HepG2 (cell line): ENCODE measurements at regions not wholly inside any gene's neighbourhood (a gene's known extent, or its start where the extent isn't known, plus 50 kb on each side); places are given as distances from the start of the nearest gene placed in this dataset.

Experiments
- ATAC-seq: fragments of 200-7000 bp; cut with Tn5 transposase; 3 replicates; pipeline ENCODE4 v1.9.1; 2020; ENCODE audit warnings: mild to moderate bottlenecking, moderate library complexity
- BruUV-seq: library from RNA; stranded (reverse); fragments of 400-500 nt; replicated peaks from 2 replicates; lab custom pipeline; 2021; lab: Mats Ljungman, UMichigan
- CTCF ChIA-PET: fragments of 300-600 bp; formaldehyde crosslinking; extraction: SDS; loops from one replicate; lab custom pipeline; 2021; ENCODE audit warnings: low total read pairs, inconsistent platforms, low intra/inter-chr PET ratio; lab: Yijun Ruan, JAX
- POLR2A ChIA-PET: fragments of 350-600 bp; sonication (Branson Sonifier 250); formaldehyde crosslinking; loops from one replicate; lab custom pipeline; 2020; ENCODE audit warnings: antibody characterized with exemption, inconsistent platforms; lab: Yijun Ruan, JAX
- DNase-seq: peaks from one replicate; pipeline ENCODE4 v3.0.0-alpha.2; 2015; ENCODE audit warnings: low spot score
- FAIRE-seq: peaks from 3 replicates; lab custom pipeline; 2011; peaks lifted over from hg19 to GRCh38; lab: Jason Lieb, UNC
- H2AFZ ChIP-seq: one replicate; pipeline ENCODE4 v1.6.1; 2011; ENCODE audit warnings: low read length, inconsistent platforms
- H3K27ac ChIP-seq: fragments of 300-600 bp; 3 replicates; pipeline ENCODE4 v1.8.0; 2011; ENCODE audit warnings: mixed run types, mild to moderate bottlenecking, mixed read lengths, low read length, inconsistent platforms; ENCODE audit not compliant: insufficient read depth; ENCODE audit errors: extremely low read length
- H3K27me3 ChIP-seq, 2 experiments: fragments of 200-600 bp in 1 of 2; 2 replicates in 1 of 2; 3 replicates in 1 of 2; pipeline versions ENCODE4 v1.6.0 to v1.8.0; 2011; ENCODE audit warnings: low read length in 2 of 2, mild to moderate bottlenecking in 2 of 2, moderate library complexity in 2 of 2, inconsistent platforms in 1 of 2; ENCODE audit not compliant: insufficient read depth in 2 of 2, control insufficient read depth in 1 of 2
- H3K36me3 ChIP-seq, 2 experiments: fragments of 200-600 bp in 1 of 2; replicated peaks in 1 of 2; 2 replicates in 1 of 2; 3 replicates in 1 of 2; pipeline versions ENCODE4 v1.5.1 to v1.8.0; 2011; ENCODE audit warnings: low read length in 2 of 2, inconsistent platforms in 1 of 2; ENCODE audit not compliant: insufficient read depth in 2 of 2, control insufficient read depth in 1 of 2
- H3K4me1 ChIP-seq: 2 replicates; pipeline ENCODE4 v1.5.1; 2012; ENCODE audit warnings: low read length, inconsistent platforms; ENCODE audit not compliant: insufficient read depth
- H3K4me2 ChIP-seq: 2 replicates; pipeline ENCODE4 v1.6.0; 2011; ENCODE audit warnings: low read depth, low read length, inconsistent platforms
- H3K4me3 ChIP-seq, 3 experiments: fragments of 200-600 bp in 1 of 3; sonication (generic), shearing (Covaris generic) in 1 of 3; replicated peaks in 1 of 3; 2 replicates each; pipeline ENCODE4 v1.5.1; 2011 to 2016; ENCODE audit warnings: low read length in 3 of 3, inconsistent platforms in 2 of 3, low read depth in 2 of 3, mild to moderate bottlenecking in 2 of 3, control low read depth in 1 of 3, mixed read lengths in 1 of 3; ENCODE audit not compliant: insufficient read depth in 1 of 3
- H3K79me2 ChIP-seq: one replicate; pipeline ENCODE4 v1.6.1; 2011; ENCODE audit warnings: low read length, inconsistent platforms; ENCODE audit not compliant: insufficient read depth
- H3K9ac ChIP-seq: 2 replicates; pipeline ENCODE4 v1.6.0; 2011; ENCODE audit warnings: mild to moderate bottlenecking, low read depth, low read length, inconsistent platforms; ENCODE audit not compliant: insufficient read depth
- H3K9me3 ChIP-seq: 2 replicates; pipeline ENCODE4 v1.5.1; 2012; ENCODE audit warnings: mild to moderate bottlenecking, low read length
- H4K20me1 ChIP-seq: 2 replicates; pipeline ENCODE4 v1.6.0; 2011; ENCODE audit warnings: inconsistent platforms, mild to moderate bottlenecking, low read length, moderate library complexity; ENCODE audit not compliant: insufficient read depth
- ARID2 ChIP-seq: sonication (generic); formaldehyde crosslinking; IDR thresholded peaks from 2 replicates; pipeline ENCODE4 v1.8.1; 2022; ENCODE audit warnings: mild to moderate bottlenecking, missing genetic modification reagents, borderline replicate concordance
- ATF1 ChIP-seq: IDR thresholded peaks from 2 replicates; pipeline ENCODE4 v1.6.1; 2016; ENCODE audit warnings: mild to moderate bottlenecking, control low read depth
- CENPBD1 ChIP-seq: sonication (generic); formaldehyde crosslinking; IDR thresholded peaks from 2 replicates; pipeline ENCODE4 v1.8.0; 2022; ENCODE audit warnings: missing genetic modification reagents, low read depth, mild to moderate bottlenecking, borderline replicate concordance
- EED ChIP-seq: sonication (generic); formaldehyde crosslinking; IDR thresholded peaks from 2 replicates; pipeline ENCODE4 v1.5.0; 2020; ENCODE audit warnings: mild to moderate bottlenecking, missing genetic modification reagents
- ELK4 ChIP-seq: sonication (generic); formaldehyde crosslinking; IDR thresholded peaks from 2 replicates; pipeline ENCODE4 v1.9.0; 2021; ENCODE audit warnings: missing genetic modification reagents, borderline replicate concordance
- JARID2 ChIP-seq: sonication (generic); formaldehyde crosslinking; IDR thresholded peaks from 2 replicates; pipeline ENCODE4 v1.8.1; 2023; ENCODE audit warnings: missing genetic modification reagents, inconsistent platforms; ENCODE audit not compliant: insufficient replicate concordance
- JUND ChIP-seq: sonication (generic); formaldehyde crosslinking; IDR thresholded peaks from 2 replicates; pipeline ENCODE4 v1.8.0; 2022; ENCODE audit warnings: mild to moderate bottlenecking, missing genetic modification reagents
- MYC ChIP-seq: sonication (generic); formaldehyde crosslinking; IDR thresholded peaks from 2 replicates; pipeline ENCODE4 v1.9.0; 2021; ENCODE audit warnings: missing genetic modification reagents, borderline replicate concordance
- MZF1 ChIP-seq: sonication (generic); formaldehyde crosslinking; IDR thresholded peaks from 2 replicates; pipeline ENCODE4 v1.8.1; 2023; ENCODE audit warnings: mild to moderate bottlenecking, missing genetic modification reagents, borderline replicate concordance
- RAD51 ChIP-seq: fragments of 450-650 bp; IDR thresholded peaks from 2 replicates; pipeline ENCODE4 v1.6.1; 2016; ENCODE audit warnings: borderline replicate concordance
- SMYD3 ChIP-seq: sonication (generic); formaldehyde crosslinking; IDR thresholded peaks from 2 replicates; pipeline ENCODE4 v1.8.1; 2023; ENCODE audit warnings: mild to moderate bottlenecking, missing genetic modification reagents
- TBX2 ChIP-seq: sonication (generic); formaldehyde crosslinking; IDR thresholded peaks from 2 replicates; pipeline ENCODE4 v1.5.0; 2020; ENCODE audit warnings: missing genetic modification reagents, mild to moderate bottlenecking, borderline replicate concordance
- TEF ChIP-seq: sonication (generic); formaldehyde crosslinking; IDR thresholded peaks from 2 replicates; pipeline ENCODE4 v1.5.0; 2020; ENCODE audit warnings: missing genetic modification reagents
- ZBTB46 ChIP-seq: sonication (generic); formaldehyde crosslinking; IDR thresholded peaks from 2 replicates; pipeline ENCODE4 v1.4.0; 2020; ENCODE audit warnings: mild to moderate bottlenecking, missing genetic modification reagents, borderline replicate concordance
- ZBTB7B ChIP-seq: sonication (generic); formaldehyde crosslinking; IDR thresholded peaks from 2 replicates; pipeline ENCODE4 v1.4.0; 2020; ENCODE audit warnings: missing genetic modification reagents
- ZFY ChIP-seq: sonication (generic); formaldehyde crosslinking; IDR thresholded peaks from 2 replicates; pipeline ENCODE4 v1.4.0; 2020; ENCODE audit warnings: missing genetic modification reagents
- ZKSCAN5 ChIP-seq: sonication (generic); formaldehyde crosslinking; IDR thresholded peaks from 2 replicates; pipeline ENCODE4 v1.5.1; 2020; ENCODE audit warnings: mild to moderate bottlenecking, missing genetic modification reagents
- WGBS: methylation state at CpG from one replicate; pipeline ENCODE4 v1.1.6; 2017; ENCODE audit warnings: low lambda C conversion rate; 5-methylcytosine and 5-hydroxymethylcytosine counted together
- in situ Hi-C: cut with HindIII; loops from 2 replicates; pipeline ENCODE4 v1.10.0; 2017; ENCODE audit warnings: low pct_unique_long_range_greater_than_20kb; ENCODE audit not compliant: extremely low pct_ligation_motif_present
- intact Hi-C: fragments of 100-400 bp; cut with micrococcal nuclease; formaldehyde crosslinking; loops from one replicate; pipeline ENCODE4 v1.10.0; 2022; ENCODE audit not compliant: unreplicated experiment

GRCh38 chr3:64837126-64837738 lies 149.4 kb upstream of the ADAMTS9 start:
- ChIA-PET CTCF (no interaction called here), POLR2A (no interaction called here)
- FAIRE-seq, result no peak
- no peaks in the 10 kb centered on the region for H3K79me2 ChIP-seq
- H3K4me3 ChIP-seq, result no peak overlapping the region
- BruUV-seq, result no TSS peak
- in situ Hi-C loops (no loop called here), intact Hi-C loops (no loop called here)
- WGBS, result 96% methylated on average over 2 of the region's 2 CpGs
- H2AFZ ChIP-seq, result no peak overlapping the region
- H3K4me2 ChIP-seq, result no peak overlapping the region
- H3K27ac ChIP-seq, result no peak overlapping the region
- no peaks in the 10 kb centered on the region for H3K4me1 ChIP-seq
- ATAC-seq, result no peak
- H3K9ac ChIP-seq, result no peak overlapping the region
- H4K20me1 ChIP-seq, result no peaks in the 10 kb centered on the region
- no peaks in the 10 kb centered on the region for H3K9me3 ChIP-seq
- TF ChIP-seq ZBTB7B, result no peak
- TF ChIP-seq ZFY, result no peak
- TF ChIP-seq TBX2, result no peak
- no peak for TF ChIP-seq SMYD3 (CRISPR knock-in tag)
- no peak for TF ChIP-seq EED
- TF ChIP-seq RAD51, result no peak
- TF ChIP-seq ARID2 (CRISPR knock-in tag), result no peak
- TF ChIP-seq MZF1 (CRISPR knock-in tag), result no peak
- H3K27me3 ChIP-seq, result no peaks in the 10 kb centered on the region
- H3K36me3 ChIP-seq, result no peaks in the 10 kb centered on the region
- no peak for DNase-seq

GRCh38 chr3:64836097-64836496 lies 148.3 kb upstream of the ADAMTS9 start:
- Histone ChIP-seq H3K9me3 (no peaks in the 10 kb centered on the region), H2AFZ (no peak overlapping the region), H3K9ac (no peak overlapping the region), H3K27me3 (no peaks in the 10 kb centered on the region), H3K4me2 (no peak overlapping the region), H3K36me3 (no peaks in the 10 kb centered on the region), H3K27ac (no peak overlapping the region), H3K4me3 (no peak overlapping the region), H4K20me1 (no peaks in the 10 kb centered on the region), H3K79me2 (no peaks in the 10 kb centered on the region), H3K4me1 (no peaks in the 10 kb centered on the region)
- CTCF ChIA-PET, result no interaction called here
- no peak for ATAC-seq
- intact Hi-C loops, result no loop called here
- no TSS peak for BruUV-seq
- no peak for DNase-seq
- in situ Hi-C loops, result no loop called here
- TF ChIP-seq ZBTB46 (CRISPR knock-in tag) (no peak), CENPBD1 (no peak), ZKSCAN5 (CRISPR knock-in tag) (no peak), JARID2 (CRISPR knock-in tag) (no peak), JUND (CRISPR knock-in tag) (no peak), MYC (CRISPR knock-in tag) (no peak), ATF1 (CRISPR knock-in tag) (no peak), ELK4 (no peak), TEF (CRISPR knock-in tag) (no peak)
- WGBS, result 17% methylated on average over 2 of the region's 2 CpGs
- POLR2A ChIA-PET, result no interaction called here
- no peak for FAIRE-seq
